ENCODE measurements at regions not wholly inside any gene's neighbourhood (a gene's known extent, or its start where the extent isn't known, plus 50 kb on each side); places are given as distances from the start of the nearest gene placed in this dataset.

GRCh38 chr2:223439786-223440185, 162.4 kb downstream of the SCG2 start:
- no peak for DNase-seq
- Histone ChIP-seq H3K27ac (ENCODE audit: low read length) (no peak overlapping the region), H3K4me1 (ENCODE audit: control insufficient read depth, insufficient read depth, low read length) (no peaks in the 10 kb centered on the region), H3K36me3 (ENCODE audit: control insufficient read depth, insufficient read depth, low read length) (no peaks in the 10 kb centered on the region), H3K9me3 (replicated peaks; ENCODE audit: control insufficient read depth, low read depth, low read length) (no peaks in the 10 kb centered on the region), H3K27me3 (ENCODE audit: control insufficient read depth, insufficient read depth, low read length) (no peaks in the 10 kb centered on the region), H3K4me3 (ENCODE audit: low read length) (no peak overlapping the region)
- no CpG with 5 or more reads among the region's 1 CpG for WGBS (ENCODE audit: insufficient coverage)

GRCh38 chr2:223442847-223443246, 159.3 kb downstream of the SCG2 start:
- H3K27me3 ChIP-seq (ENCODE audit: control insufficient read depth, insufficient read depth, low read length), result no peaks in the 10 kb centered on the region
- no peaks in the 10 kb centered on the region for H3K4me1 ChIP-seq (ENCODE audit: control insufficient read depth, insufficient read depth, low read length)
- H3K9me3 ChIP-seq (replicated peaks; ENCODE audit: control insufficient read depth, low read depth, low read length), result no peaks in the 10 kb centered on the region
- WGBS (ENCODE audit: insufficient coverage), result 20% methylated on average over 1 of the region's 2 CpGs
- H3K4me3 ChIP-seq (ENCODE audit: low read length), result no peak overlapping the region
- peak overlapping the region; percentile 5 for H3K27ac ChIP-seq (ENCODE audit: low read length)
- H3K36me3 ChIP-seq (ENCODE audit: control insufficient read depth, insufficient read depth, low read length), result no peaks in the 10 kb centered on the region
- DNase-seq, result peak; percentile 51

DNA sequence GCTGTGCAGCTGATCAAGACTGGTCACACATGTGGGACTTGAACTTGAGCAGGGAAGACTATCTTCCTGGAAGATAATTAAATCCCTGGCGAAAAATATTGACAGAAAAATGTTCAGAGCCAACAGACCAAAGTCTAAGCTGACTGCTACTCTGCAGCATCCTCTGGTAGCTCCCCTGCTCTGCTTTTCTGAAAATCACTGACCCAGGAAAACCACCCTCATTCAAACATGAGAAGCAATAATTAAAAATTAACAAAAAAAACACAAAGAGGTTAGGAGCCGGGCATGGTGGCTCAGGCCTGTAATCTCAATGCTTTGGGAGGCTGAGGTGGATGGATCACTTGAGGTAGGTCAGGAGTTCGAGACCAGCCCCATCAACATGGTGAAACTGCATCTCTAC, 151.9 kb downstream of the SCG2 start:
- H3K27me3 ChIP-seq (ENCODE audit: control insufficient read depth, insufficient read depth, low read length), result no peaks in the 10 kb centered on the region
- H3K4me1 ChIP-seq (ENCODE audit: control insufficient read depth, insufficient read depth, low read length), result no peaks in the 10 kb centered on the region
- no peak overlapping the region for H3K4me3 ChIP-seq (ENCODE audit: low read length)
- WGBS (ENCODE audit: insufficient coverage), result 60% methylated on average over 1 of the region's 3 CpGs
- no peak overlapping the region for H3K27ac ChIP-seq (ENCODE audit: low read length)
- no peak for DNase-seq
- H3K36me3 ChIP-seq (ENCODE audit: control insufficient read depth, insufficient read depth, low read length), result no peaks in the 10 kb centered on the region
- H3K9me3 ChIP-seq (replicated peaks; ENCODE audit: control insufficient read depth, low read depth, low read length), result no peaks in the 10 kb centered on the region

DNA sequence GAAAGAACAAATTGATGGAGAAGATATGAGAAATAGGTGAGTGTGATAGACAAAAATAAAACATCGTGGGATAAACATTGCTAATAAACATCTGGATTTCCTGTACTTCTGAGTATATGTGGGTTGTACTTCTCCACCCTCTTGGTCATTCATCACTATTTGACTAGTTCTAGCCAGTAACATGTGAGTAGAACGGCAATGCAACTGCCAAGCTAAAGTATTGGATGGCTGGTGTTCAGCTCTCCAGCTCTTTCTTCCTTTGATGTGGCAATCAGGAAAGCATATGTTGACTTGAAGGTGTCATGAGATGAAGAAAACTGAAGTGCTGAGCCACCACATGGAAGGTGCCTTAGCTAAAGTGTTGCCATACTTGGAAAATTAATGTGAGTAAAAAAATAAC, 144.9 kb downstream of the SCG2 start:
- DNase-seq, result no peak
- no peaks in the 10 kb centered on the region for H3K27me3 ChIP-seq (ENCODE audit: control insufficient read depth, insufficient read depth, low read length)
- H3K4me1 ChIP-seq (ENCODE audit: control insufficient read depth, insufficient read depth, low read length), result no peaks in the 10 kb centered on the region
- H3K9me3 ChIP-seq (replicated peaks; ENCODE audit: control insufficient read depth, low read depth, low read length), result no peaks in the 10 kb centered on the region
- no CpG with 5 or more reads among the region's 2 CpGs for WGBS (ENCODE audit: insufficient coverage)
- no peaks in the 10 kb centered on the region for H3K36me3 ChIP-seq (ENCODE audit: control insufficient read depth, insufficient read depth, low read length)
- no peak overlapping the region for H3K27ac ChIP-seq (ENCODE audit: low read length)
- H3K4me3 ChIP-seq (ENCODE audit: low read length), result no peak overlapping the region

DNA sequence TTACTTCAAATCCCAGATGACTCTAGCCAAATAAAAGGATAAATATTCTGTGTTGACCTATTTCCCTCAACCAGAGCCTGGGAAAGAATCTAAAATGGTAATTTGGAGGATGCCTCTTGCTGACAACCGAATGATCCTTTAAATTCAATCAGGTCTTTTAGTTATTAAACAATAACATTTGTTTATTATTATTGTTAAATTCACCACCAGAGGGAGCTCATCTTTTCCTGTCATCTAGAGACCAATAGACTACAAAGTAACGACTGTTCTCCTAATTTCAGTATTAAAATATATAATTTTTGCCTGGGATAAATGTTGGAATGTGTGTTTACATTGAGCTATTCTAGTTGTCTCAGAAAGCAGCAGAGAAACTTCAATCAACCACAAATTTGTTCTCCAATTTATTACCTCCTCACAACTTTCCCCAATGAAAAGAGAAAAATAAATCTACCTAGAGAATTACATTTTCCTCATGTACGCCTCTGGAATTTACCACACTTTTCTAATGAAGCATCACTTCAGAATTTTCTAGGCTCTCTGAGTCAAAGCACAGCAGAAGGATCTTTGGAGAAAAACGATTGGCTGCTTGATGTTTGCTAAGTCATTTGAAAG, 142.7 kb downstream of the SCG2 start:
- Histone ChIP-seq H3K27me3 (ENCODE audit: control insufficient read depth, insufficient read depth, low read length) (no peaks in the 10 kb centered on the region), H3K4me3 (ENCODE audit: low read length) (no peak overlapping the region), H3K9me3 (replicated peaks; ENCODE audit: control insufficient read depth, low read depth, low read length) (no peaks in the 10 kb centered on the region), H3K36me3 (ENCODE audit: control insufficient read depth, insufficient read depth, low read length) (no peaks in the 10 kb centered on the region), H3K27ac (ENCODE audit: low read length) (no peak overlapping the region), H3K4me1 (ENCODE audit: control insufficient read depth, insufficient read depth, low read length) (no peaks in the 10 kb centered on the region)
- no CpG with 5 or more reads among the region's 4 CpGs for WGBS (ENCODE audit: insufficient coverage)
- DNase-seq, result no peak

- no CpG with 5 or more reads among the region's 1 CpG for WGBS (ENCODE audit: insufficient coverage)
Measured at GRCh38 chr2:223460209-223460608, 142.0 kb downstream of the SCG2 start.

GRCh38 chr2:223460774-223461211, 141.4 kb downstream of the SCG2 start:
- H3K4me1 ChIP-seq (ENCODE audit: control insufficient read depth, insufficient read depth, low read length), result no peaks in the 10 kb centered on the region
- H3K4me3 ChIP-seq (ENCODE audit: low read length), result no peak overlapping the region
- H3K9me3 ChIP-seq (replicated peaks; ENCODE audit: control insufficient read depth, low read depth, low read length), result no peaks in the 10 kb centered on the region
- H3K27ac ChIP-seq (ENCODE audit: low read length), result no peak overlapping the region
- H3K36me3 ChIP-seq (ENCODE audit: control insufficient read depth, insufficient read depth, low read length), result no peaks in the 10 kb centered on the region
- DNase-seq, result no peak
- H3K27me3 ChIP-seq (ENCODE audit: control insufficient read depth, insufficient read depth, low read length), result no peaks in the 10 kb centered on the region

More at GRCh38 chr2:223460209-223460608, 142.0 kb downstream of the SCG2 start:
- no peaks in the 10 kb centered on the region for H3K36me3 ChIP-seq (ENCODE audit: control insufficient read depth, insufficient read depth, low read length)
- no peaks in the 10 kb centered on the region for H3K4me1 ChIP-seq (ENCODE audit: control insufficient read depth, insufficient read depth, low read length)
- no peaks in the 10 kb centered on the region for H3K9me3 ChIP-seq (replicated peaks; ENCODE audit: control insufficient read depth, low read depth, low read length)
- DNase-seq, result no peak
- H3K4me3 ChIP-seq (ENCODE audit: low read length), result no peak overlapping the region
- no peaks in the 10 kb centered on the region for H3K27me3 ChIP-seq (ENCODE audit: control insufficient read depth, insufficient read depth, low read length)
- no peak overlapping the region for H3K27ac ChIP-seq (ENCODE audit: low read length)

DNA sequence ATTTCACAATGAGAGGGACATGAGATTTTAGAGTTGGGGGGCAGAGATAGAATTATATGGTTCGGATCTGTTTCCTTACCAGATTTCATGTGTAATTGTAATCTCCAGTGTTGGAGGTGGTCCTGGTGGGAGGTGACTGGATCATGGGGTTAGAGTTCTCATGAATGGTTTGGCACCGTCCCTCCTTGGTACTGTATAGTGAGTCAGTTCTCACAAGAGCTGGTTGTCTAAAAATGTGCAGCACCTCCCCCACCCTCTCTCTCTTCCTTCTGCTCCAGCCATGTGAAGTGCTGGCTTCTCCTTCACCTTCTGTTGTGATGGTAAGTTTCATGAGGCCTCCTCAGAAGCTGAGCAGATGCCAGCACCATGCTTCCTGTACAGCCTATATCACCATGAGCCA, 138.1 kb downstream of the SCG2 start:
- WGBS (ENCODE audit: insufficient coverage), result 100% methylated on average over 1 of the region's 2 CpGs
- H3K4me1 ChIP-seq (ENCODE audit: control insufficient read depth, insufficient read depth, low read length), result no peaks in the 10 kb centered on the region
- no peaks in the 10 kb centered on the region for H3K27me3 ChIP-seq (ENCODE audit: control insufficient read depth, insufficient read depth, low read length)

DNA sequence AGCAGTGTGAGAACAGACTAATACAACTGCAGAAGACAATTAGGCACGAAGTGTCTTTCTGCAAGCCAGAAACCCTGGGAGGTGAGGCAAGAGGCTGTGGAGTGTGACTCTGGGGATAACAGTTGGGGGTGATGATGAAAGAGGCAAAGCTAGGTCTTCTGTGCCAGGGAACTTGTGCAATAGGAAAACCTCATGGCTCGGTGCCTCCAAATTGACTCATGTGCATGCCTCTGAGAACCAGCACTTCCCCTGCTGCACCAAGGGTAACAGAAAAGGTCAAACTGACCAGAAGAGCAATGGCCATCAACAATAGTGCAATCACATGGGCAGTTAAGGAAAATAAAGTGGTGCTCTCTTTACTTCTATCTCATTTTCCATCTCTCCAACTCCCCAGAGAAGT, 136.4 kb downstream of the SCG2 start:
- H3K27ac ChIP-seq (ENCODE audit: low read length), result no peak overlapping the region
- WGBS (ENCODE audit: insufficient coverage), result 75% methylated on average over 2 of the region's 2 CpGs
- no peaks in the 10 kb centered on the region for H3K27me3 ChIP-seq (ENCODE audit: control insufficient read depth, insufficient read depth, low read length)
- no peaks in the 10 kb centered on the region for H3K4me1 ChIP-seq (ENCODE audit: control insufficient read depth, insufficient read depth, low read length)
- no peaks in the 10 kb centered on the region for H3K9me3 ChIP-seq (replicated peaks; ENCODE audit: control insufficient read depth, low read depth, low read length)
- H3K36me3 ChIP-seq (ENCODE audit: control insufficient read depth, insufficient read depth, low read length), result no peaks in the 10 kb centered on the region
- no peak for DNase-seq
- no peak overlapping the region for H3K4me3 ChIP-seq (ENCODE audit: low read length)

More for the DNA sequence above, 138.1 kb downstream of the SCG2 start:
- DNase-seq, result no peak
- Histone ChIP-seq H3K4me3 (ENCODE audit: low read length) (no peak overlapping the region), H3K27ac (ENCODE audit: low read length) (no peak overlapping the region), H3K36me3 (ENCODE audit: control insufficient read depth, insufficient read depth, low read length) (no peaks in the 10 kb centered on the region), H3K9me3 (replicated peaks; ENCODE audit: control insufficient read depth, low read depth, low read length) (no peaks in the 10 kb centered on the region)

DNA sequence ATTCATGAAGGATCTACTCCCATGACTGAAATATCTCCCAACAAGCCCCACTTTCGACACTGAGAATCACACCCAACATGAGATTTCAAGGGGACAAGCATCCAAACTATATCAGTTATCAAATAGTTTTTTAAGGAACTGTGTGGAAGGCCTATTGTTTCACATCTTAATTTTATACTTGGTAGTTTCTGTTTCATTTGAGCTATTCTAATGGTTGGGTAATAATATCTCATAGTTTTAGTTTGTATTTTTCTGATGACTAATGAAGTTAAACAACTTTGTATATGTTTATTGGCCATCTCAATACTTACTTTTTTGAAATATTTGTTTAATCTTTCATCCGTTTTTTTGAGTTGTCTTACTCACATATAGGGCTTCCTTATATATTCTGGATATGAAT, 135.0 kb downstream of the SCG2 start:
- no peaks in the 10 kb centered on the region for H3K27me3 ChIP-seq (ENCODE audit: control insufficient read depth, insufficient read depth, low read length)
- no peak overlapping the region for H3K27ac ChIP-seq (ENCODE audit: low read length)
- H3K36me3 ChIP-seq (ENCODE audit: control insufficient read depth, insufficient read depth, low read length), result no peaks in the 10 kb centered on the region
- H3K4me3 ChIP-seq (ENCODE audit: low read length), result no peak overlapping the region
- no peaks in the 10 kb centered on the region for H3K4me1 ChIP-seq (ENCODE audit: control insufficient read depth, insufficient read depth, low read length)
- no peaks in the 10 kb centered on the region for H3K9me3 ChIP-seq (replicated peaks; ENCODE audit: control insufficient read depth, low read depth, low read length)
- no CpG with 5 or more reads among the region's 2 CpGs for WGBS (ENCODE audit: insufficient coverage)
- no peak for DNase-seq
